ENCODE measurements at regions not wholly inside any gene's neighbourhood (a gene's known extent, or its start where the extent isn't known, plus 50 kb on each side); places are given as distances from the start of the nearest gene placed in this dataset.
A peak's percentile ranks its signal among the peaks of the same experiment; 100 is the strongest.

DNA sequence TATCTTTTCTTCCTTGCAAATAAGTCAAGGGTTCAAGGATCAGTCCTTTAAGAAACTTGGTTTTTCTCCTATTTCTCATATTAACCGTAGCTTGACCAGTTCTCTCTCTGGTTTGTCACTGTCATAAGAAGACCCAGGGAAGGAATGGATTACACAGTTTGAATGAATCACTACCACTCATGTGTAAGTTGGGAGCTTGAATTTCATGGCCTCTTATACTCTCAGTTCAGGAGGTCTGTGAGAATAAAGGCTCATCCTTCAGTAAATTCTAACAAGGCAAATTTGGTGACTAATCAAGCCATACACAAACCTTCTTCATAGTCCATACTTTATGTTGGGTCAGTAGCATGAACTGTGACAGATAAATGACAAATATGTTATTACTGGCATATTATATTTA, 323.1 kb upstream of the ACTBL2 start:
- ATAC-seq (peak; percentile 45 to 70), DNase-seq (no peak)
- TF ChIP-seq POLR2A (IDR thresholded peaks at IDR 0.05): no peak
- TF ChIP-seq, protein P1, sequence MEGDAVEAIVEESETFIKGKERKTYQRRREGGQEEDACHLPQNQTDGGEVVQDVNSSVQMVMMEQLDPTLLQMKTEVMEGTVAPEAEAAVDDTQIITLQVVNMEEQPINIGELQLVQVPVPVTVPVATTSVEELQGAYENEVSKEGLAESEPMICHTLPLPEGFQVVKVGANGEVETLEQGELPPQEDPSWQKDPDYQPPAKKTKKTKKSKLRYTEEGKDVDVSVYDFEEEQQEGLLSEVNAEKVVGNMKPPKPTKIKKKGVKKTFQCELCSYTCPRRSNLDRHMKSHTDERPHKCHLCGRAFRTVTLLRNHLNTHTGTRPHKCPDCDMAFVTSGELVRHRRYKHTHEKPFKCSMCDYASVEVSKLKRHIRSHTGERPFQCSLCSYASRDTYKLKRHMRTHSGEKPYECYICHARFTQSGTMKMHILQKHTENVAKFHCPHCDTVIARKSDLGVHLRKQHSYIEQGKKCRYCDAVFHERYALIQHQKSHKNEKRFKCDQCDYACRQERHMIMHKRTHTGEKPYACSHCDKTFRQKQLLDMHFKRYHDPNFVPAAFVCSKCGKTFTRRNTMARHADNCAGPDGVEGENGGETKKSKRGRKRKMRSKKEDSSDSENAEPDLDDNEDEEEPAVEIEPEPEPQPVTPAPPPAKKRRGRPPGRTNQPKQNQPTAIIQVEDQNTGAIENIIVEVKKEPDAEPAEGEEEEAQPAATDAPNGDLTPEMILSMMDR (IDR thresholded peaks at IDR 0.05 in 4 of 5, conservative IDR thresholded peaks at IDR 0.05 in 1 of 5): no peak
- Histone ChIP-seq H3K4me3 (no peak overlapping the region), H3K4me1 (peaks cover 16 to 21% of the 10 kb centered on the region in 2 donors), H3K27me3 (no peaks in the 10 kb centered on the region), H3K27ac (peak overlapping the region in 2 of 4 donors; percentile 63 to 69), H3K9me3 (no peaks in the 10 kb centered on the region), H3K36me3 (no peaks in the 10 kb centered on the region)
- in situ Hi-C loops (cut with MboI; ENCODE audit: low sequenced_read_pairs in 4 of 4): no loop called here
- intact Hi-C loops (cut with DNase I; ENCODE audit: low total_unique reads): no loop called here

GRCh38 chr5:57805170-57805569, 322.6 kb upstream of the ACTBL2 start:
- no peaks in the 10 kb centered on the region for H3K9me3 ChIP-seq
- ATAC-seq: peak in 1 of 2 donors; percentile 36
- no peaks in the 10 kb centered on the region for H3K36me3 ChIP-seq
- H3K4me3 ChIP-seq: no peak overlapping the region
- DNase-seq: no peak
- no peak for TF ChIP-seq POLR2A (IDR thresholded peaks at IDR 0.05)
- TF ChIP-seq, protein P1 (IDR thresholded peaks at IDR 0.05 in 4 of 5, conservative IDR thresholded peaks at IDR 0.05 in 1 of 5): no peak
- intact Hi-C loops (cut with DNase I; ENCODE audit: low total_unique reads): no loop called here
- peaks cover 16 to 21% of the 10 kb centered on the region in 2 donors for H3K4me1 ChIP-seq
- in situ Hi-C loops (cut with MboI; ENCODE audit: low sequenced_read_pairs in 4 of 4): no loop called here
- H3K27me3 ChIP-seq: no peaks in the 10 kb centered on the region
- H3K27ac ChIP-seq: peak overlapping the region in 3 of 4 donors; percentile 9 to 69 (median 63)

- TF ChIP-seq, protein P1 (IDR thresholded peaks at IDR 0.05 in 4 of 5, conservative IDR thresholded peaks at IDR 0.05 in 1 of 5): no peak
- TF ChIP-seq POLR2A (IDR thresholded peaks at IDR 0.05): no peak
- Histone ChIP-seq H3K9me3 (no peaks in the 10 kb centered on the region), H3K4me1 (peaks cover 16 to 21% of the 10 kb centered on the region in 2 donors), H3K27ac (peak overlapping the region in 3 of 4 donors; percentile 9 to 69 (median 63)), H3K4me3 (no peak overlapping the region), H3K36me3 (no peaks in the 10 kb centered on the region), H3K27me3 (no peaks in the 10 kb centered on the region)
- ATAC-seq: no peak
- intact Hi-C loops (cut with DNase I; ENCODE audit: low total_unique reads) (no loop called here), in situ Hi-C loops (cut with MboI; ENCODE audit: low sequenced_read_pairs in 4 of 4) (no loop called here)
- DNase-seq: no peak
Observed at GRCh38 chr5:57804505-57804904, 321.9 kb upstream of the ACTBL2 start.

DNA sequence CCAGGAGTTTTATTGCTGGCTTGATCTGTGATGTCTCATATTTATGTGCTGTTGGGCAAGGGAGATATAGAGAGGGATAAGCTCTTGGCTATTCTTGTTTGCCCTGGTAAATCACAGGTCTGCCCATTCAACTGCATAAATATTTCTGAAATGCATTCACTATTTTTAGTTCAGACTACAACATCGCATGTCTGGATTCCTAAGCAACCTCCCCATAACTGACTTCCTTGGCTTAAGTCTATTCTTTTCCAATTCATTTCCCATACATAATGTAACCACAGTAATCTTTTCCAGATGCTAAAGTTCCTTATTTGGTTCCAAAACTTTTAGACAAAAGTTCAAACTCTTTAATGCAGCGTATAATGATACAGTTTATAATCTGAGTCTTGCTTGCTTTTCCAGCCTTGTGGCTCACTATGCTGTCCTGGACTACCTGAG, 321.4 kb upstream of the ACTBL2 start:
- Histone ChIP-seq H3K27me3 (no peaks in the 10 kb centered on the region), H3K36me3 (no peaks in the 10 kb centered on the region), H3K4me3 (no peak overlapping the region), H3K4me1 (peaks cover 16 to 21% of the 10 kb centered on the region in 2 donors), H3K27ac (peak overlapping the region in 2 of 4 donors; percentile 63 to 69), H3K9me3 (no peaks in the 10 kb centered on the region)
- in situ Hi-C loops (cut with MboI; ENCODE audit: low sequenced_read_pairs in 4 of 4) (no loop called here), intact Hi-C loops (cut with DNase I; ENCODE audit: low total_unique reads) (no loop called here)
- no peak for ATAC-seq
- no peak for TF ChIP-seq POLR2A (IDR thresholded peaks at IDR 0.05)
- TF ChIP-seq, protein P1 (IDR thresholded peaks at IDR 0.05 in 4 of 5, conservative IDR thresholded peaks at IDR 0.05 in 1 of 5): no peak
- DNase-seq: no peak

DNA sequence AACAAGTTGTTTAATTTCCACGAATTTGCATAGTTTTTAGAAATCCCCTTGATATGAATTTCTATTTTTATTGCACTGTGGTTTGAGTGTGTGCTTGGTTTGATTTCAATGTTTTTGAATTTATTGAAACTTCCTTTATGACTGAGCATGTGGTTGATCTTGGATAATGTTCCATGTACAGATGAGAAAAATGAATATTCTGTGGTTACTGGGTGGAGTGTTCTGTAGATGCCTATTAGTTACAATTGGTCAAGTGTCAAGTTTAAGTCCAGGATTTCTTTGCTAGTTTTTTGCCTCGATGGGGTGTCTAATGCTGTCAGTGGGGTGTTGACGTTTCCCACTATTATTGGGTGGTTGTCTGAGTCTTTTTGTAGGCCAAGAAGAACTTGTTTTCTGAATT, 319.5 kb upstream of the ACTBL2 start:
- ATAC-seq (no peak), DNase-seq (no peak)
- H3K27me3 ChIP-seq: no peaks in the 10 kb centered on the region
- H3K4me1 ChIP-seq: peaks cover 16 to 21% of the 10 kb centered on the region in 2 donors
- H3K36me3 ChIP-seq: no peaks in the 10 kb centered on the region
- no peaks in the 10 kb centered on the region for H3K9me3 ChIP-seq
- no peak overlapping the region for H3K4me3 ChIP-seq
- TF ChIP-seq, protein P1 (IDR thresholded peaks at IDR 0.05 in 4 of 5, conservative IDR thresholded peaks at IDR 0.05 in 1 of 5): no peak
- TF ChIP-seq POLR2A (IDR thresholded peaks at IDR 0.05): no peak
- H3K27ac ChIP-seq: no peak overlapping the region
- intact Hi-C loops (cut with DNase I; ENCODE audit: low total_unique reads): no loop called here
- in situ Hi-C loops (cut with MboI; ENCODE audit: low sequenced_read_pairs in 4 of 4): no loop called here
